Breast epithelium (tissue), 3 donors: ENCODE measurements at regions not wholly inside any gene's neighbourhood (a gene's known extent, or its start where the extent isn't known, plus 50 kb on each side); places are given as distances from the start of the nearest gene placed in this dataset.

Source experiments
- CTCF ChIP-seq, 3 donors: fragments of 450-650 bp; IDR thresholded peaks; one replicate each; pipeline ENCODE4 v1.5.1; 2016 to 2017; ENCODE audit warnings: antibody characterized with exemption in 3 of 3, mild to moderate bottlenecking in 3 of 3, moderate library complexity in 3 of 3
- POLR2A ChIP-seq: fragments of 450-650 bp; IDR thresholded peaks from one replicate; pipeline ENCODE4 v1.6.1; 2016; ENCODE audit warnings: antibody characterized with exemption, mild to moderate bottlenecking, moderate library complexity
- POLR2AphosphoS5 ChIP-seq, 3 donors: sonication (generic); formaldehyde crosslinking; IDR thresholded peaks; one replicate each; pipeline ENCODE4 v1.6.1; 2017; ENCODE audit warnings: antibody characterized with exemption in 3 of 3

GRCh38 chr7:53699215-53699837 is 663.9 kb downstream of the POM121L12 start:
- TF ChIP-seq CTCF (IDR thresholded peaks at IDR 0.05) (no peak), POLR2AphosphoS5 (IDR thresholded peaks at IDR 0.05) (no peak), POLR2A (no peak)
